ENCODE measurements at regions not wholly inside any gene's neighbourhood (a gene's known extent, or its start where the extent isn't known, plus 50 kb on each side); places are given as distances from the start of the nearest gene placed in this dataset.

GRCh38 chr1:94592571-94592920 lies 51.0 kb upstream of the F3 start:
- peak; percentile 7 for DNase-seq (ENCODE audit: low spot score)

GRCh38 chr1:94591823-94592570 lies 50.4 kb upstream of the F3 start:
- DNase-seq (ENCODE audit: low spot score) = peak; percentile 23
